ENCODE measurements at regions not wholly inside any gene's neighbourhood (a gene's known extent, or its start where the extent isn't known, plus 50 kb on each side); places are given as distances from the start of the nearest gene placed in this dataset.
"Not testable (repeated sequence)": the region's sequence is repeated elsewhere in the genome, so short reads cannot be mapped to it uniquely, and the experiment has no call there.

DNA sequence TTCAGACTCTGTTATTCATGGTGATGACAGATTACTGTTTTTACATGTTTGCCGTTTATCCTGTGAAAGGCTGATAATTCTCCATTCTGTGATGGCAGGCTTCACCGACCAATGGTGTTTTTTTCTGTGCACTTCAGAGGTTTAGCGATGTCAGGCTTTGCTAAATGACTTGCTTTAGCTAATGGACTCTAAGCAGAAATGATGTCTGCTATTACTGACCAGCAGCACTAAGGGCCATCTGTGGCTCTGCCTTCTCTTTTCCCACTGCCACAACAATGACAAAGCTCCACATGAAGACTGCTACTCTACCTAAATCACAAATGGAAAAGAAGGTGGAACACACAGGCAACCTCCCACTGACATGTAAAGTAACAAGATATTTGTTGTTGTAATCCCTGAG, 68.4 kb upstream of the ALB start:
- TF ChIP-seq, protein P1, sequence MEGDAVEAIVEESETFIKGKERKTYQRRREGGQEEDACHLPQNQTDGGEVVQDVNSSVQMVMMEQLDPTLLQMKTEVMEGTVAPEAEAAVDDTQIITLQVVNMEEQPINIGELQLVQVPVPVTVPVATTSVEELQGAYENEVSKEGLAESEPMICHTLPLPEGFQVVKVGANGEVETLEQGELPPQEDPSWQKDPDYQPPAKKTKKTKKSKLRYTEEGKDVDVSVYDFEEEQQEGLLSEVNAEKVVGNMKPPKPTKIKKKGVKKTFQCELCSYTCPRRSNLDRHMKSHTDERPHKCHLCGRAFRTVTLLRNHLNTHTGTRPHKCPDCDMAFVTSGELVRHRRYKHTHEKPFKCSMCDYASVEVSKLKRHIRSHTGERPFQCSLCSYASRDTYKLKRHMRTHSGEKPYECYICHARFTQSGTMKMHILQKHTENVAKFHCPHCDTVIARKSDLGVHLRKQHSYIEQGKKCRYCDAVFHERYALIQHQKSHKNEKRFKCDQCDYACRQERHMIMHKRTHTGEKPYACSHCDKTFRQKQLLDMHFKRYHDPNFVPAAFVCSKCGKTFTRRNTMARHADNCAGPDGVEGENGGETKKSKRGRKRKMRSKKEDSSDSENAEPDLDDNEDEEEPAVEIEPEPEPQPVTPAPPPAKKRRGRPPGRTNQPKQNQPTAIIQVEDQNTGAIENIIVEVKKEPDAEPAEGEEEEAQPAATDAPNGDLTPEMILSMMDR (IDR thresholded peaks at IDR 0.05; ENCODE audit: low read depth, low read length) = no peak
- DNase-seq (ENCODE audit: extremely low read depth, low read depth) = no peak

DNA sequence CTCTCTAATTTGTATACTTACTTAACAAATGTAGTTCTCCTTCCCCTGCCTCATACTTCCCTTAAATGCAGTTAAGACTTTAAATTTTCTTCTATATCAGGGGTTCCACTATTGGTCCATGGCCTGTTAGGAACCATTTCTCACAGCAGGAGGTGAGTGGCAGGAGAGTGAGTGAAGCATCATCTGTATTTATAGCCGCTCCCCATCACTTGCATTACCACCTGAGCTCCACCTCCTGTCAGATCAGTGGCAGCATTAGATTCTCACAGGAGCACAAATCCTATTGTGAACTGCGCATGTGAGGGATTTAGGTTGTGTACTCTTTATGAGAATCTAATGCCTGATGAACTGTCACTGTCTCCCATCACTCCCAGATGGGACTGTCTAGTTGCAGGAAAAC, 72.1 kb upstream of the ALB start:
- DNase-seq (ENCODE audit: extremely low read depth, low read depth) = not testable (repeated sequence)

DNA sequence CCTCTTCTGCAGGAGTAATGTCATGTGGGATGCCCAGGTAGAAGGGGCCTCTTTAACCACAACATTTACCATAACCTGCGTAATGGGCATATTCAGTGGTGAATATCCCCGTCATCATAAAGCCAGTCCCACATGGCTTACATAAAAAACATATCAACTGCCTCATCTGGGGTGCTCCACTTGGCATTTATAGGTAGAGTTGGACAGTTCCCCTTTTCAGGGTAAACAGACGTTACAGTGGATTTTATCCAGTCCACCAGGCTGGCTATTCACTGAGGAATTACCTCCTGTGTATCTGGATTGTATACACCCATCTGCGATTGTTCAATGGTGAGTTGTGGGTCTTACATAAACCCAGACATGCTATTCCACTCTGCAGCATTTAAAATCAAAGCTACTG, 70.7 kb upstream of the ANKRD17 start:
- no peak for DNase-seq (ENCODE audit: extremely low read depth, low read depth)
- TF ChIP-seq, protein P1 (IDR thresholded peaks at IDR 0.05; ENCODE audit: low read depth, low read length) = no peak

DNA sequence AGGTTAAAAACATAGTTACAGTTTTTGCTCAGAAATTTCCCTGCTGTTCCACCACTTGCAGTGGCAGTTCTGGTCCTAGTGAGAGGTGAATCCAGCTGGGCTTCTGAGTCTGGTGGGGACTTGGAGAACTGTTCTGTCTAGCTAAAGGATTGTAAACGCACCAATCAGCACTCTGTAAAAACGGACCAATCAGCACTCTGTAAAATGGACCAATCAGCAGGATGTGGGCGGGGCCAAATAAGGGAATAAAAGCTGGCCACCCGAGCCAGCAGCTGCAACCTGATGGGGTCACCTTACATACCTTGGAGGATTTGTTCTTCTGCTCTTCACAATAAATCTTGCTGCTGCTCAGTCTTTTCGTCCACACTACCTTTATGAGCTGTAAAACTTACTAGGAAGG, 67.2 kb upstream of the ANKRD17 start:
- not testable (repeated sequence) for DNase-seq (ENCODE audit: extremely low read depth, low read depth)

DNA sequence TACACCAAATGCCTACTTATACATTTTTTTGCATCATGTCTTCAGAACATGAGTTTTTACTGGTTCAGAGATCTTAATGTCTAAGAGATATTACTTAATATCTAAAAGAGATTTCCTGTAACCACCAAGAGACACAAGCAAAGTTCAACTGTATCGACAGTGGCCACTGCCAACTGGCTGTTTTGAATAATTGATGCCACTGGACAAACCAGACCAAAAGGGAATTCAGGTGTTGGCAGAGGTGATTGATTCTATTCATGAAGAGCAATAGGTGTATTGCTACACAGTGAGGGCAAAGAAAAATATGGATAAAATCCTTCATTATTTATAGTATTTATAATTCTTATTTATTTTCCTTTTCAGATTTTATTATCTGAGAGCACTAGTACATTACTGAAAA, 58.5 kb upstream of the ANKRD17 start:
- TF ChIP-seq, protein P1 (IDR thresholded peaks at IDR 0.05; ENCODE audit: low read depth, low read length) = no peak
- DNase-seq (ENCODE audit: extremely low read depth, low read depth) = no peak

DNA sequence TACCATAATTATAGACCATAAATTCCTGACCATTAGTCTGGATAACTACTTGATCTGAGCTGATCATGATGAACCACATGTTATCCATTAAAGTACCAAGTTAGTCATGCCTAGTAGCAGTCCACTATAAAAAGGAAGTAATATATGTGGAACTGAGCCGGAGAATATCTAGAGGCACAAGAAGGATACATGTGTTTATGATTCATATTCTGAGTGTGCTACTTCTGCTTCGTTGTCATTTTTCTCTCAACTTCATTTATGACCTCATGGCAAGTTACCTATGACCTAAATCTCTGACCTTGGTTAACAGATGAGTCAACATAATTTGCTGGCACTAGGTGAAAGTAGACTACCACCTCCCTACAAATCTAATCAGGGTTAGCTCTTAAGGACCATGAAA, 56.5 kb upstream of the ANKRD17 start:
- peak; percentile 24 for DNase-seq (ENCODE audit: extremely low read depth, low read depth)
- TF ChIP-seq, protein P1 (IDR thresholded peaks at IDR 0.05; ENCODE audit: low read depth, low read length) = no peak

DNA sequence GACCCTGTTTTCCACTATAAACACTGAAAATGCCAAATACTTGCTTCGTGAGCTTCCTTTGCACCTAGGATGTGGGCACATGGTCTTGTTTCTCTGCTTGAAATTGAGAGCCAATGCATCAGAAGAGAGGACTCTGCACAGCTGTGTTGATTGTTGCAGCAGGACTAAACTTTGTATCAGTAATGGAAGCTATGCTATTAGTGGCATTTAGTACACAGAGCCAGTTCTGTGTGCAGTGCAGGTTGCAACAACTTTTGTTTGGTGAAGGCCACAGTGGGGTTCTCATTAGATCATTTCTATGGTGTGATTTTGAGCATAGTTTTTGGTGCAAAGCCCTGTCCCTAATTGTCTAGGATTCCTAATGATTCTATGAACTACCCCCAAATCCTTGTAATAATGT, 54.4 kb upstream of the ANKRD17 start:
- TF ChIP-seq, protein P1 (IDR thresholded peaks at IDR 0.05; ENCODE audit: low read depth, low read length) = no peak
- no peak for DNase-seq (ENCODE audit: extremely low read depth, low read depth)

DNA sequence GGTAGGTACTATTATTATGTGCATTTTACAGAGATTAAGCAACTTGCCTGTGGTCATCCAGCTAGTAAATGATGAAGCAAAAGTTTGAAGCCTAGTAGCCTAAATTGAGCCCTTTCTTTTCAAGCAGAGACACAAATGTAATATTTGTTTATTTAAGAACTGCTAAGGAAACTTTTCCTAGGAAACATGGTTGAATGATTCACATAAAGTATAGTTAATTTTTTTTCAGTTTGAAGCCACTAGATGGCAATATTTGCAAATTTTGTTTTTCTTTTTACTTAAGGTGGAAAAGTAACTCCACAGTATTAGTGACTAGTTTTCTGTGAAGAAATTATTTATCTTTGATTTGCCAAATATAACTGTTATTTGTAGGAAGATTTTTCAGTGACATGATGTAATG, 52.8 kb upstream of the ANKRD17 start:
- peak; percentile 11 for DNase-seq (ENCODE audit: extremely low read depth, low read depth)
- TF ChIP-seq, protein P1 (IDR thresholded peaks at IDR 0.05; ENCODE audit: low read depth, low read length) = peak; percentile 30

DNA sequence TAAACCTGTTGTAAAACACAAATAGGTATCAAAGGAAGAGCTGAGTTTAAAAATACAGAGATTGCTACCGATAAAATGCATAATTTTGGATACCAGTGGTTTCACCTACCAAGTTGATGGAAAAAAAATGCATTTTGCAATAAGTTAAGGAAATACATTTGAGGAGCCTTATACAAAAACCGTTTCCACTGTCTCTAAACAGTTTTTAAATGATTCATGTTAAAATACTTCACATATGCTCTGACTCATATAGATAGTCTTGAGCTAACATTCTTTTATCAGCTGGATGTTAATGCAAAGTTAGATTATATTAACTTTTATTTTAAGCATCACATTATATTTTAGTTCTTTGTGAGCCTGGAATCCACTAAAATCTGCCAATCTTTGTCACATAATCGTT, 50.6 kb upstream of the ANKRD17 start:
- no peak for DNase-seq (ENCODE audit: extremely low read depth, low read depth)
- TF ChIP-seq, protein P1 (IDR thresholded peaks at IDR 0.05; ENCODE audit: low read depth, low read length) = no peak

All from AG09319 (cell line).